ENCODE measurements at regions not wholly inside any gene's neighbourhood (a gene's known extent, or its start where the extent isn't known, plus 50 kb on each side); places are given as distances from the start of the nearest gene placed in this dataset.

GRCh38 chr2:129165006-129165405, 814.5 kb upstream of the RAB6C start:
- no peak for DNase-seq (ENCODE audit: low spot score)
- Histone ChIP-seq H3K4me3 (ENCODE audit: low read depth in 1 of 3, low read length in 3 of 3) (no peak overlapping the region), H3K9me3 (ENCODE audit: control insufficient read depth in 4 of 4, low read length in 3 of 4) (no peaks in the 10 kb centered on the region), H3K27me3 (ENCODE audit: control insufficient read depth in 4 of 4, insufficient read depth in 4 of 4, low read length in 3 of 4) (peaks cover 0 to 5% (median 0%) of the 10 kb centered on the region in 4 donors), H3K9ac (ENCODE audit: low read depth in 1 of 2, low read length in 2 of 2) (no peak overlapping the region), H3K27ac (ENCODE audit: low read depth in 1 of 2, low read length in 2 of 2) (no peak overlapping the region), H3K4me1 (ENCODE audit: control insufficient read depth in 4 of 4, insufficient read depth in 4 of 4, low read length in 3 of 4) (no peaks in the 10 kb centered on the region), H3K36me3 (ENCODE audit: control insufficient read depth in 4 of 4, insufficient read depth in 3 of 4, low read depth in 1 of 4, low read length in 3 of 4) (no peaks in the 10 kb centered on the region)
- TF ChIP-seq RAD21 (IDR thresholded peaks at IDR 0.05) (no peak), FOXA1 (IDR thresholded peaks at IDR 0.05) (no peak), NR2F2 (IDR thresholded peaks at IDR 0.05) (no peak), EGR1 (IDR thresholded peaks at IDR 0.05; ENCODE audit: low read depth in 2 of 2) (no peak), HNF4A (conservative IDR thresholded peaks at IDR 0.05) (no peak), RXRA (IDR thresholded peaks at IDR 0.05) (no peak), HNF4G (IDR thresholded peaks at IDR 0.05) (no peak), FOXA2 (IDR thresholded peaks at IDR 0.05) (no peak)
- TF ChIP-seq, protein P1, sequence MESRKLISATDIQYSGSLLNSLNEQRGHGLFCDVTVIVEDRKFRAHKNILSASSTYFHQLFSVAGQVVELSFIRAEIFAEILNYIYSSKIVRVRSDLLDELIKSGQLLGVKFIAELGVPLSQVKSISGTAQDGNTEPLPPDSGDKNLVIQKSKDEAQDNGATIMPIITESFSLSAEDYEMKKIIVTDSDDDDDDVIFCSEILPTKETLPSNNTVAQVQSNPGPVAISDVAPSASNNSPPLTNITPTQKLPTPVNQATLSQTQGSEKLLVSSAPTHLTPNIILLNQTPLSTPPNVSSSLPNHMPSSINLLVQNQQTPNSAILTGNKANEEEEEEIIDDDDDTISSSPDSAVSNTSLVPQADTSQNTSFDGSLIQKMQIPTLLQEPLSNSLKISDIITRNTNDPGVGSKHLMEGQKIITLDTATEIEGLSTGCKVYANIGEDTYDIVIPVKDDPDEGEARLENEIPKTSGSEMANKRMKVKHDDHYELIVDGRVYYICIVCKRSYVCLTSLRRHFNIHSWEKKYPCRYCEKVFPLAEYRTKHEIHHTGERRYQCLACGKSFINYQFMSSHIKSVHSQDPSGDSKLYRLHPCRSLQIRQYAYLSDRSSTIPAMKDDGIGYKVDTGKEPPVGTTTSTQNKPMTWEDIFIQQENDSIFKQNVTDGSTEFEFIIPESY (IDR thresholded peaks at IDR 0.05): no peak
- TF ChIP-seq, protein P2, sequence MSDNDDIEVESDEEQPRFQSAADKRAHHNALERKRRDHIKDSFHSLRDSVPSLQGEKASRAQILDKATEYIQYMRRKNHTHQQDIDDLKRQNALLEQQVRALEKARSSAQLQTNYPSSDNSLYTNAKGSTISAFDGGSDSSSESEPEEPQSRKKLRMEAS (IDR thresholded peaks at IDR 0.05): no peak

DNA sequence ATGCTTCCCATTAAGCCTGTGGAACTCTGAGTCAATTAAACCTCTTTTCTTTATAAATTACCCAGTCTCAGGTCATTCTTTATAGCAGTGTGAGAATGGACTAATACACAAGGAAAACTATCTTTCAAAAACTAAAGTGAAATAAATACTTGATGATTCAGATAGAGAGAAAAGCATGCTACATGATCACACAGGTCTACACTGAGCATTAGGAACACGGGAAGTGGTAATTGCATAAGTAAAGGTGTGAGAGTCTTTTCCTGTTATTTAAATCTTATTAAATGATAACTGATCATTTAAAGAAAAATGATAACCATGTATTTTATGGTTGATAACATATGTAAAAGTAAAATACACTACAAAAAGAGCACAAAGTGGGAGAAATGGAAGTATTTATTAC, 812.0 kb upstream of the RAB6C start:
- no peak for TF ChIP-seq RXRA (IDR thresholded peaks at IDR 0.05)
- no peak for TF ChIP-seq JUND (IDR thresholded peaks at IDR 0.05)
- no peak for TF ChIP-seq RAD21 (IDR thresholded peaks at IDR 0.05)
- TF ChIP-seq FOXA2 (IDR thresholded peaks at IDR 0.05): no peak
- TF ChIP-seq HNF4G (IDR thresholded peaks at IDR 0.05): no peak
- TF ChIP-seq HNF4A (conservative IDR thresholded peaks at IDR 0.05): no peak
- TF ChIP-seq, protein P3, sequence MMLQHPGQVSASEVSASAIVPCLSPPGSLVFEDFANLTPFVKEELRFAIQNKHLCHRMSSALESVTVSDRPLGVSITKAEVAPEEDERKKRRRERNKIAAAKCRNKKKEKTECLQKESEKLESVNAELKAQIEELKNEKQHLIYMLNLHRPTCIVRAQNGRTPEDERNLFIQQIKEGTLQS (IDR thresholded peaks at IDR 0.05): no peak
- TF ChIP-seq CTCF (IDR thresholded peaks at IDR 0.05; ENCODE audit: low read depth, low read length, missing input control): no peak
- TF ChIP-seq GABPA (IDR thresholded peaks at IDR 0.05 in 1 of 2, conservative IDR thresholded peaks at IDR 0.05 in 1 of 2): no peak
- TF ChIP-seq TAF1 (conservative IDR thresholded peaks at IDR 0.05): no peak
- TF ChIP-seq, protein P1 (IDR thresholded peaks at IDR 0.05): no peak
- TF ChIP-seq YY1 (IDR thresholded peaks at IDR 0.05): no peak
- no peak for DNase-seq (ENCODE audit: low spot score)
- WGBS: 71% methylated on average over 1 of the region's 1 CpG
- H3K9me3 ChIP-seq (ENCODE audit: control insufficient read depth in 4 of 4, low read length in 3 of 4): no peaks in the 10 kb centered on the region
- no peak overlapping the region for H3K27ac ChIP-seq (ENCODE audit: low read depth in 1 of 2, low read length in 2 of 2)
- H3K4me1 ChIP-seq (ENCODE audit: control insufficient read depth in 4 of 4, insufficient read depth in 4 of 4, low read length in 3 of 4): no peaks in the 10 kb centered on the region
- no peak overlapping the region for H3K9ac ChIP-seq (ENCODE audit: low read depth in 1 of 2, low read length in 2 of 2)
- no peaks in the 10 kb centered on the region for H3K27me3 ChIP-seq (ENCODE audit: control insufficient read depth in 4 of 4, insufficient read depth in 4 of 4, low read length in 3 of 4)
- H3K4me3 ChIP-seq (ENCODE audit: low read depth in 1 of 3, low read length in 3 of 3): no peak overlapping the region
- H3K36me3 ChIP-seq (ENCODE audit: control insufficient read depth in 4 of 4, insufficient read depth in 3 of 4, low read depth in 1 of 4, low read length in 3 of 4): no peaks in the 10 kb centered on the region

Measured in liver (tissue), 8 donors.